NOMO-1 (cell line): ENCODE measurements at regions not wholly inside any gene's neighbourhood (a gene's known extent, or its start where the extent isn't known, plus 50 kb on each side); places are given as distances from the start of the nearest gene placed in this dataset.

Source experiments
- DNase-seq, 2 experiments: peaks; one replicate each; lab custom pipeline; 2025; ENCODE audit not compliant: unreplicated experiment in 2 of 2; lab: John Stamatoyannopoulos, UW

- no peak for DNase-seq
Observed at GRCh38 chr4:163941221-163941905, 446.9 kb downstream of the TMA16 start.

GRCh38 chr4:163948920-163949455 lies 454.5 kb downstream of the TMA16 start:
- no peak for DNase-seq

DNA sequence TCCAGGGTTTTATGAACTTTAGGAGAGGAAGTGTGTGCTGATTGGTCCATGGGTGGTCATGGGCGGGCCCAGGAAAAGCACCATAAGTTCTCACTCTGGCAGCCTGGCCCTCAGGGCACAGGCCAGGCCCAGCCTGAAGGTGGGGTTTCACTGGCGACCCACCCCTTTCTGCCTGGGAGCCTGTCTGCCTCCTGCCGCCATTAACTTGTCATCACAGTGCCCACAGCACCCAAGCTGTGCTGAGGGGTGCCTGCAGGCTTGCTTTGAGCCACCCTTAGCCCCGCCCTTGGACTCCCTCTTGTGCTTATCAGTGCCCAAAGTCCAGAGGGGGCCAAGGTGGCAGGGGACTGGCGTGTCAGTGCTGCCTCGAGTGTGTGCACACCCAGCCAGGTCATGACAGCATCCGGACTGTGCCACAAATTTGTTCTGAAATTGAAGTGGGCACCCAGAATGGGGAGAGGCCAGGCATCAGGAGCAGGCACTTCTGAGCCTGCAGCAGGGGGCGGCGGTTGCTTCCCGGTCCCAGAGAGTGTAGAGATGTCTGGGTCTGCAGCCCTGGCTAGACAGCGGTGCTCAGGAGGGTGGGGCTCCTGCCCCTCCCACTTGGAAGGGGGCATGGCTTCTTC lies 455.6 kb downstream of the TMA16 start:
- DNase-seq: no peak

DNA sequence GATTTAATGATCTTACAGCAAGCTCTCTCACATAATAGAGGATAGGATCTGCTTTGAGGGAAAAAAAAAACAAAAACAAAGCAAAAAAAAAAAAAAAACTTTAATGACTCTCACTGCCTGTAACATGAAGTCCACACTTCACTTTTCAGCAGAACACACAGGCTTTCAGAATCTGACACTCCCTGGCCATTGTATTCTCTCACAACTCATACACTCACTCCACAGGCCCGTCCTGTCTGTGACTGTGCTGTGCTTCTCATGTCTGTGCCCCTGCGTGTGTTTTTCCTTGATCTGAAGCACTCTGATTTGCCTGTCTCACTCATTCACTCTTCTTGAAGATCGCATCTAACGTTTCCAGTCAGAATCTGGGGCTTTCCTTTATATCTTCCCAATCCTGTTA lies 460.8 kb downstream of the TMA16 start:
- no peak for DNase-seq

DNA sequence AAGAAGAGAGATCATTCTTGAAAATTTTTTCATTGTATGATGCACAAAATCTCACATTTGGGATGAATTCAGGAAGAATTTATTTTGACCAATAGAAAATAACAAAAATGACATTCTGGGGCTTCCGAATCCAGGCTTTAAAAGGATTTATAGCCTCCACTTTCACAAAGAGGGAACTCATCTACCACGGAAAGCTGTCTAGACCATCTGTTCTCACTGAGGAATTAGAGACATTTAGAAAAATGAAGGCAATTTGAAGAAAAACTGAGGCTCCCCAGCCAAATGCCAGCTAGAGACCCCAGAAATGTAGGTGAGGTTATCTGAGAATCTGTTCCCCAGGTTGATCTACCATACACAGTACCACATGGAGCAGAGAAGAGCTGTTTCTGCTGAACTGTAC lies 464.3 kb downstream of the TMA16 start:
- no peak for DNase-seq

DNA sequence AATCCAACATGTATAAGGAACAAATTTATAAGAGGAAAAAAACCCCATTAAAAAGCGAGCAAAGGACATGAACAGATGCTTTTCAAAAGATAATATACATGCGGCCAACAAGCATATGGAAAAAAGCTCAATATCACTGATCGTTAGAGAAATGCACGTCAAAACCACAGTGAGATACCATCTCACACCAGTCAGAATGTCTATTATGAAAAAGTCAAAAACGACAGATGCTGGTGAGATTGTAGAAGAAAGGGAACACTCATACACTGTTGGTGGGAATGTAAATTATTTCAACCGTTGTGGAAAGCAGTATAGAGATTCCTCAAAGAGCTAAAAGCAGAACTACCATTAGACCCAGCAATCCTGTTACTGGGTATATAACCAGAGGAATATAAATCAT lies 465.4 kb downstream of the TMA16 start:
- DNase-seq: no peak

- no peak for DNase-seq
Observed at GRCh38 chr4:163966612-163967011, 472.1 kb downstream of the TMA16 start.

GRCh38 chr4:163967263-163967662 lies 472.8 kb downstream of the TMA16 start:
- no peak for DNase-seq

DNA sequence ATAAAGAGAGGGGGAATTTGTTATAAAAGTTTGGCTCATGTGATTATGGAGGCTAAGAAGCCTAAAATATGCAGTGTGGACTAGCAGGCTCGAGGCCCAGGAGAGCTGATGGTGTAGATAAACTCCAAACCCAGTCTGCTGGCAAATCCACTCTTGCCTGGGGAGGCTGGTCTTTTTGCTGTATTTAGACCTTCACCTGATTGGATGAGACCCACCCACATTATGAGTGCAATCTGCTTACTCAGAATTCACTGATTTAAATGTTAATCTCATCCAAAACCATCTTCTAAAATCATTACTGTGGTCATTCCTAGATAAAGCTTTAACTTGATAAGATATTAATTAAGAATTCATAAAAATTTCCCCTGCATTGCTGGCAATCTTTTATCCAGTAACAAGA lies 473.2 kb downstream of the TMA16 start:
- DNase-seq: no peak

- no peak for DNase-seq
Observed at GRCh38 chr4:163969291-163969690, 474.8 kb downstream of the TMA16 start.

DNA sequence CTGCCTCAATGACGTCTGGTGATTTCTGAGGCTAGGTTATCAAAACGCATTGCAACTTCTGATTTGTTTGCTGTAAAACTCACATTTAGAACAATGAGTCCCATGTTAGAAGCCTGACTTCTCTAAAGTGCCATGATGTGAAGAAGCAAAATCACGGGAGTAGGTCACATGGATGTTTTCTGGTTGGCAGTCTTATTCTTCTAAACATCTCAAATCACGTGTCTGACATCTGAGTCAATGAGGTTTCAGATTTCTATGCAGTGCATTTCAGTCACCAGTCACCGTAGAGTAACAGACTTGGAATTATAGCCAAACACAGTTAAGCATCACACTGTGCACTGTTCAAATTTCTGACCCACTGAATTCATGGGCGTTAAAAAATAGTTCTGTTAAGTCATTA lies 482.1 kb downstream of the TMA16 start:
- DNase-seq: no peak

GRCh38 chr4:163988391-163988790 lies 493.9 kb downstream of the TMA16 start:
- no peak for DNase-seq

- no peak for DNase-seq
Observed at GRCh38 chr4:163988865-163989264, 494.4 kb downstream of the TMA16 start.

DNA sequence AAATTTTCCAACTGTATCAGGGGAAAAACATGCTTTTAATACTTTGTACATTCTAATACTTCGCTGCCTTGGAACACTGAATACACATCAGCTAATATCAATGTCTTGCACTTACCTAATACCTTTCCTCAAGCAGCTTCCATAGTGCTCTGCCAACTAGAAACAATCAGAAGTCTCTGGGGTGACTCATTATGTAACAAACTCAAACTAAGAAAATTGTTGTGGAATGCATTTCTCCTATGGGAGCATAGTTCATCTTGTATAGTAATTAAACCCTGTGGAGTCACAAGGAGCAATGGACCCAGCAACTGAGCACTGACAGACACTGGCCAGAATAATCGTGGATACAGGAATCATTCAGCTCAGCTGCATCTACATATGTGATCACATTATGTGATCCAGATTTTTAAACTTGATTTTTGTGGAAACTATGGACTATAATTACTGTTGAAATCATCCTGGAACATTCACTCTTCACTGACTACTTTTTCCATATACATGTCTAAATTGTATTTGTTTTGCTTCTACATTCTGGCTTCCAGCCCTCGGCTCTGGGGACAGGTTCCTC lies 496.9 kb downstream of the TMA16 start:
- DNase-seq: no peak

DNA sequence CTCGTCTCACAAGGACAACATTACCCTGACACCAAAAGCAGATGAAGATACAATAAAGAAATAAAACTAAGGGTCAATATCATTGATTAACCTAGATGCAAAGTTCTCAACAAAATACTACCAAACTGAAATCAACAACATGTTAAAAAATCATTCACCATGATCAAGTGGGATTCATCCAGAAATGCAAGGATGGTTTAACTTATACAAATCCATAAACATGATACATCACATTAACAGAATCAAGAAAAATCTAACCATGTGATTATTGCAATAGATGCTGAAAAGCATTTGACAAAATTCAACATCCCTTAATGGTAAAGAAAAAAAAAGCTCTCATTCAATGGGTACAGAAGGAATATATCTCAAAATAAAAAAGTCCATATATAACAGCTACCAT lies 514.9 kb downstream of the TMA16 start:
- no peak for DNase-seq

DNA sequence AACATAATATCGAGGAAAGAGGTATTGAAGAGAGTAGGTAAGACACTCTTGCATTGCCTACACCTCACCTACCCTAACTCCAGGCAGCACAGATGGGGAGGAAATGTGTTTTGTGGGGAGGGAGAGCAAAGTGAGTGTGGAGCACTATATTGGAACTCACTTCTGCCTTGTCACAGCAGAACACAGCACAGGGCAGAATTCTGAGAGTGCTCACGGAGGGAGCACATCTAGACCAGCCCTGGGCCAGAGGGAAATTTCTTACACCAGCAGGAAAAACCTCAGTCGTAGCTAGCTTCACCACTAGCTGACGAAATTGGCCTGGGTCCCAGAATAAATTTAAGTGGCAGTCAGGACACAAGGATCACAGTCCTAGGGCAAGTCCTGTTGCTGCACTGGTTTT lies 517.3 kb downstream of the TMA16 start:
- DNase-seq: no peak

GRCh38 chr4:164012396-164013027 lies 518.0 kb downstream of the TMA16 start:
- peak in 1 of 2 experiments; percentile 1 for DNase-seq

- no peak for DNase-seq
Observed at GRCh38 chr4:164021947-164022346, 527.5 kb downstream of the TMA16 start.

- no peak for DNase-seq
Observed at GRCh38 chr4:164023214-164023613, 528.7 kb downstream of the TMA16 start.

- DNase-seq: no peak
Observed at GRCh38 chr4:164027805-164028204, 533.3 kb downstream of the TMA16 start.

DNA sequence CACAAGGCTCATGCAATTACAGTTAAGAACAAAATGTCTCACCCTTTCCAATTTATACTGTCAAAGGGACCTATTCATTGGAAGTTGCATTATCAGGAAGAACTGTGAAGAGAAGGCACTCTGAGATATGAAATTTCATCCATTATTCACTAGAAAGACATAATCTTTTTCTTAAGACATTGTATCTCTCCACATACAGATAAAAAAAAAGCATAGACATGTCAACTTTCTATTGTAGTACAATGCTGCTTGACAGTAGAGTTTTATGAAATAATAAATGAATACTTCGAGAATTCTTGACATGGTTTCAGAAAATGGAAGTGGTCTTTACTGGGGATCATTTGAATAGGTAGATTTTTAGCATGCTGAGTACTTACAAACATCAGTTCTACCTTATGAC lies 545.0 kb downstream of the TMA16 start:
- no peak for DNase-seq
